H1 (cell line): ENCODE measurements at regions not wholly inside any gene's neighbourhood (a gene's known extent, or its start where the extent isn't known, plus 50 kb on each side); places are given as distances from the start of the nearest gene placed in this dataset.

Experiments used
- ASH2L ChIP-seq: fragments of 200-600, 300-600 bp; sonication (generic); IDR thresholded peaks from one replicate; pipeline ENCODE4 v1.7.1; 2017; ENCODE audit warnings: low read length
- CEBPB ChIP-seq: IDR thresholded peaks from 2 replicates; pipeline ENCODE4 v1.6.1; 2012; ENCODE audit warnings: low read depth, low read length
- CREB1 ChIP-seq: IDR thresholded peaks from 2 replicates; pipeline ENCODE4 v1.6.1; 2012; ENCODE audit warnings: inconsistent platforms
- CTCF ChIP-seq, 3 experiments: IDR thresholded peaks; 1 replicate in 2 of 3; 2 replicates in 1 of 3; pipeline versions ENCODE4 v1.5.1 to v1.6.1; 2011; ENCODE audit warnings: low read length in 3 of 3, mild to moderate bottlenecking in 3 of 3, inconsistent platforms in 2 of 3, low read depth in 1 of 3, moderate library complexity in 1 of 3; ENCODE audit not compliant: insufficient read depth in 1 of 3; ENCODE audit errors: control extremely low read depth in 1 of 3
- EZH2 ChIP-seq: fragments of 200-600 bp; sonication (generic); IDR thresholded peaks from 2 replicates; pipeline ENCODE4 v1.7.1; 2012; ENCODE audit warnings: low read depth, mild to moderate bottlenecking, moderate library complexity, low read length, inconsistent platforms; ENCODE audit not compliant: severe bottlenecking
- HDAC2 ChIP-seq, 2 experiments: fragments of 300-600 bp in 1 of 2; sonication (generic) in 1 of 2; IDR thresholded peaks; 2 replicates each; pipeline ENCODE4 v1.6.1; 2011 to 2012; ENCODE audit warnings: low read depth in 2 of 2, low read length in 2 of 2, mild to moderate bottlenecking in 2 of 2, moderate library complexity in 2 of 2, borderline replicate concordance in 1 of 2, inconsistent platforms in 1 of 2
- KDM1A ChIP-seq: fragments of 200-600, 300-600 bp; sonication (generic); IDR thresholded peaks from 2 replicates; pipeline ENCODE4 v1.7.1; 2016; ENCODE audit warnings: mild to moderate bottlenecking, low read length, borderline replicate concordance
- NRF1 ChIP-seq: IDR thresholded peaks from 2 replicates; pipeline ENCODE4 v1.6.1; 2011; ENCODE audit warnings: mild to moderate bottlenecking, low read depth, low read length, improper control_type of control experiment
- POLR2A ChIP-seq, 2 experiments: IDR thresholded peaks; 1 replicate in 1 of 2; 2 replicates in 1 of 2; pipeline ENCODE4 v1.6.1; 2011; ENCODE audit warnings: low read depth in 2 of 2, low read length in 2 of 2, mild to moderate bottlenecking in 2 of 2; ENCODE audit errors: control extremely low read depth in 1 of 2
- POLR2AphosphoS5 ChIP-seq: IDR thresholded peaks from 2 replicates; pipeline ENCODE4 v1.6.1; 2011; ENCODE audit warnings: low read depth, low read length
- RFX5 ChIP-seq: IDR thresholded peaks from 2 replicates; pipeline ENCODE4 v1.6.1; 2011; ENCODE audit warnings: low read depth, low read length, improper control_type of control experiment, borderline replicate concordance
- SP1 ChIP-seq: IDR thresholded peaks from 2 replicates; pipeline ENCODE4 v1.6.1; 2011; ENCODE audit warnings: low read depth, low read length
- TF ChIP-seq, protein P1 (sequence below): IDR thresholded peaks from 2 replicates; pipeline ENCODE4 v1.6.1; 2011; ENCODE audit warnings: low read length, improper control_type of control experiment

GRCh38 chr13:33697926-33698325 is 120.0 kb upstream of the RFC3 start:
- TF ChIP-seq CTCF (IDR thresholded peaks at IDR 0.05; ENCODE audit: control extremely low read depth in 1 of 3, insufficient read depth in 1 of 3, low read depth in 1 of 3, low read length in 3 of 3): no peak
- TF ChIP-seq POLR2A (IDR thresholded peaks at IDR 0.05; ENCODE audit: control extremely low read depth in 1 of 2, low read depth in 2 of 2, low read length in 2 of 2): no peak
- no peak for TF ChIP-seq ASH2L
- no peak for TF ChIP-seq NRF1
- no peak for TF ChIP-seq HDAC2 (IDR thresholded peaks at IDR 0.05; ENCODE audit: borderline replicate concordance in 1 of 2, low read depth in 2 of 2, low read length in 2 of 2)
- TF ChIP-seq CREB1: no peak
- no peak for TF ChIP-seq CEBPB
- no peak for TF ChIP-seq POLR2AphosphoS5
- TF ChIP-seq KDM1A: no peak
- TF ChIP-seq RFX5: no peak
- TF ChIP-seq, protein P1, sequence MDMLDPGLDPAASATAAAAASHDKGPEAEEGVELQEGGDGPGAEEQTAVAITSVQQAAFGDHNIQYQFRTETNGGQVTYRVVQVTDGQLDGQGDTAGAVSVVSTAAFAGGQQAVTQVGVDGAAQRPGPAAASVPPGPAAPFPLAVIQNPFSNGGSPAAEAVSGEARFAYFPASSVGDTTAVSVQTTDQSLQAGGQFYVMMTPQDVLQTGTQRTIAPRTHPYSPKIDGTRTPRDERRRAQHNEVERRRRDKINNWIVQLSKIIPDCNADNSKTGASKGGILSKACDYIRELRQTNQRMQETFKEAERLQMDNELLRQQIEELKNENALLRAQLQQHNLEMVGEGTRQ: no peak
- no peak for TF ChIP-seq EZH2
- no peak for TF ChIP-seq SP1
